AG04449 (cell line): ENCODE measurements at regions not wholly inside any gene's neighbourhood (a gene's known extent, or its start where the extent isn't known, plus 50 kb on each side); places are given as distances from the start of the nearest gene placed in this dataset.
"Not testable (repeated sequence)": the region's sequence is repeated elsewhere in the genome, so short reads cannot be mapped to it uniquely, and the experiment has no call there.

Source experiments
- CTCF ChIA-PET: fragments of 350-600 bp; formaldehyde crosslinking; extraction: SDS; loops from one replicate; lab custom pipeline; 2021; ENCODE audit warnings: antibody characterized with exemption; lab: Yijun Ruan, JAX
- POLR2A ChIA-PET: fragments of 400-600, 350-600 bp; formaldehyde crosslinking; extraction: SDS; loops from one replicate; lab custom pipeline; 2020; ENCODE audit warnings: antibody characterized with exemption, inconsistent platforms; lab: Yijun Ruan, JAX
- DNase-seq: peaks from one replicate; pipeline ENCODE4 v3.0.0-alpha.2; 2010; ENCODE audit warnings: low read depth, low spot score
- H3K4me3 ChIP-seq: 2 replicates; pipeline ENCODE4 v1.5.1; 2011; ENCODE audit warnings: low read depth, mild to moderate bottlenecking, control low read depth, low read length
- TF ChIP-seq, protein P1 (sequence below): IDR thresholded peaks from one replicate; pipeline ENCODE4 v1.5.1; 2011; ENCODE audit warnings: mild to moderate bottlenecking, moderate library complexity, low read length, control low read depth, inconsistent platforms; ENCODE audit not compliant: insufficient read depth; ENCODE audit errors: missing control alignments

DNA sequence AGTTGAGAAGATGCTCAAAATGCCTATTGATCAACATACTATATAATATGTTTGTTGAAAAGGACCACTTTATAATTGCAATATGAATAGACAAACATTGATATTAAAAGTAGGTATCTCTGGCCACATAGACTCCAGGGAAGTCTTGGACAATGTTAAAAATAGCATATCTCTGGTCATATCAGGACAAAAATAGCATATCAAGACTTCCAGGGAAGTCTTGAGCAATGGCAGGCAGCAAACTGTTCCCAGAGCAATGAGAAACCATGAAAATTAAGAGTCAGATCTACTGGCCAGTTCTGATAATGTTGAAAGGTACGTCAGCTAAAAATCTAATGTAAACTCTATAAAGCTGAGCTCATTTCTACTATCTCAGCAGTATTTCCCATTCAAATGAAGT is 1130.3 kb upstream of the CITED2 start:
- ChIA-PET POLR2A (no interaction called here), CTCF (no interaction called here)
- TF ChIP-seq, protein P1, sequence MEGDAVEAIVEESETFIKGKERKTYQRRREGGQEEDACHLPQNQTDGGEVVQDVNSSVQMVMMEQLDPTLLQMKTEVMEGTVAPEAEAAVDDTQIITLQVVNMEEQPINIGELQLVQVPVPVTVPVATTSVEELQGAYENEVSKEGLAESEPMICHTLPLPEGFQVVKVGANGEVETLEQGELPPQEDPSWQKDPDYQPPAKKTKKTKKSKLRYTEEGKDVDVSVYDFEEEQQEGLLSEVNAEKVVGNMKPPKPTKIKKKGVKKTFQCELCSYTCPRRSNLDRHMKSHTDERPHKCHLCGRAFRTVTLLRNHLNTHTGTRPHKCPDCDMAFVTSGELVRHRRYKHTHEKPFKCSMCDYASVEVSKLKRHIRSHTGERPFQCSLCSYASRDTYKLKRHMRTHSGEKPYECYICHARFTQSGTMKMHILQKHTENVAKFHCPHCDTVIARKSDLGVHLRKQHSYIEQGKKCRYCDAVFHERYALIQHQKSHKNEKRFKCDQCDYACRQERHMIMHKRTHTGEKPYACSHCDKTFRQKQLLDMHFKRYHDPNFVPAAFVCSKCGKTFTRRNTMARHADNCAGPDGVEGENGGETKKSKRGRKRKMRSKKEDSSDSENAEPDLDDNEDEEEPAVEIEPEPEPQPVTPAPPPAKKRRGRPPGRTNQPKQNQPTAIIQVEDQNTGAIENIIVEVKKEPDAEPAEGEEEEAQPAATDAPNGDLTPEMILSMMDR, result no peak
- no peak overlapping the region for H3K4me3 ChIP-seq
- no peak for DNase-seq

DNA sequence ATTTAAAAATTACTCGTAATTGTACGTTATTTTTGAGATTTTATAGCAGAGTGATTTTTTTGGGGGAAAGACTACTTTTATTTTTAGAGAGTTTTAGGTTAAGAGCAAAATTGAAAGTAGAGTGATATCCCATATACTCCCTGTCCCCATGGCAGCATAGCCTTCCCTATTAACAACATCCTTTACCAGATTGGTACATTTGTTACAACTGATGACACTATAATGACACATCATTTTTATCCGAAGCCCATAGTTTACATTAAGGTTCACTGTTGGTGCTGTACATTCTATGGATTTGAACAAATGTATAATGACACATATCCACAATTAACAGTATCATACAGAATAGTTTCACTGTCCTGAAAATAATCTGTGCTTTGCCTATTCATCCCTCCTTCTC is 1126.4 kb upstream of the CITED2 start:
- POLR2A ChIA-PET, result no interaction called here
- TF ChIP-seq, protein P1, result no peak
- CTCF ChIA-PET, result interaction anchor here (1.5 kb wide), 1 partner anchor 13 kb away, joined by 4 read pairs; no protein-coding TSS in a partner anchor
- DNase-seq, result no peak
- H3K4me3 ChIP-seq, result no peak overlapping the region

DNA sequence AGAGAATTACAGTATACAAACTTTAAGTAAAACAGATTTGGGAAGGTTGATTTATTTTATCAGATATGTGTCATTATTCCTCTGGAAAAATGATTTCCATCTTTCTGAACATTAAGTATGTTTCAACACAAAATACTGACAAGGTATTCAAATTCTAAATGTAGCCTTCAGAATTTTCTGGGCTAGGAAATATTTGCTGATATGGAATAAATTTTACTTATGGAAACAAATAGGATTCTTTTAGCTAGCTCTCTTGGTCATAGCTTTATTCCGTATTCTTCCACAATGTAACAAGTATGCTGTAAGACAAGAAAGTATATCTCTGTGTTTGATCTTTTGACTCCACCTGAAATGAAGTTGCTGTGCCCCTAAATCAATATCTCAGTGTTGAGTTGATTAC is 1125.2 kb upstream of the CITED2 start:
- POLR2A ChIA-PET, result no interaction called here
- no peak overlapping the region for H3K4me3 ChIP-seq
- DNase-seq, result no peak
- TF ChIP-seq, protein P1, result no peak
- CTCF ChIA-PET, result no interaction called here

DNA sequence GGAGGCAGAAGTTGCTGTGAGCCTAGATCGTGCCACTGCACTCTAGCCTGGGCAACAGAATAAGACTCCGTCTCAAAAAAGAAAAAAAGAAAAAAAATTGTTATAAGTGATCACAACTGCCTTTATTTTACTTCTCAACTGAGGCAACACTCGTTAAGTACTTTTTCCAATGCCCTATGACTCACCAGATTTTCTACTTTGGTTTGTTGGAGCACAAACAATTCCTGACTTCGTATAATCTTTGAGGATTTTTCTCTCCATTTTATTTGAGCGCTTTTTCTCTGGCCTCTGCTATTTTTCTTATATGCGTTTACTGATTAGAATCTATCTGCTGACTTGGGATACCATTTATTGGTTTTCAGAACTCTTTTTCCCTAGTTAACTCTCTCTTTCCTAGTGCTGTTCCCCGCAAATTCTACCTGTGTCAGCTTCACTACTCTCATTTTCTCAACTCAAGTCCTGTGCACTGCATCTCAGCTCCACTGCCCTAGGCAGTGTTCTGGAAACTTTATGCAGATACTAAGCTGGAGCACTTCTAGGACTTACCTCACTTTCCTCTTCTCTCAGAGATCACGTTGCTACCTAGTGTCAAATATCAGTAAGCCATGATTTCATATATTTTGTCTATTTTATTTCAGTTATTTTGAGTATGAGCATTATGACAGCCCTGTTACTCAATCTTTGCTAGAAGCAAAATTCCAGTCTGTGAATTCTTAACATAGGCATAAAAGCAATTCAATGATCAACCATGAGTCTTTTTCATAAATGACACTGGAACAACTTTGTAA is 1120.1 kb upstream of the CITED2 start:
- no peak overlapping the region for H3K4me3 ChIP-seq
- TF ChIP-seq, protein P1, result no peak
- ChIA-PET POLR2A (interaction anchor here (0.6 kb wide), 1 partner anchor 8 kb away, joined by 3 read pairs; no protein-coding TSS in a partner anchor), CTCF (no interaction called here)
- no peak for DNase-seq

DNA sequence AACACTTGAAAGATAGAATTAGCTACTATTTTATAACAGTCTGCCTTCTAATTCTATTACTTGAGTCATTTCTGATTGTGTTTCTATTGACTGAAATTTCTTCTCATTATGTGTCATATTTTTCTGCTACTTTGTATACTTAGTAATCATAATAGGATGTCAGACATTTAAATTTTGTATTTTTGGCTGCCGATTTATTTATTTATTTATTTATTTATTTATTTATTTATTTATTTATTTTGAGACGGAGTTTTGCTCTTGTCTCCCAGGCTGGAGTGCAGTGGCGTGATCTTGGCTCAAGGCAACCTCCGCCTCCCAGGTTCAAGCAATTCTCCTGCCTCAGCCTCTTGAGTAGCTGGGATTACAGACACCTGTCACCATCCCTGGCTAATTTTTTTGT is 1119.0 kb upstream of the CITED2 start:
- CTCF ChIA-PET, DNase-seq, H3K4me3 ChIP-seq: not testable (repeated sequence)
- POLR2A ChIA-PET, result interaction anchor here (0.7 kb wide), 1 partner anchor 428 kb away, joined by 3 read pairs; no protein-coding TSS in a partner anchor

DNA sequence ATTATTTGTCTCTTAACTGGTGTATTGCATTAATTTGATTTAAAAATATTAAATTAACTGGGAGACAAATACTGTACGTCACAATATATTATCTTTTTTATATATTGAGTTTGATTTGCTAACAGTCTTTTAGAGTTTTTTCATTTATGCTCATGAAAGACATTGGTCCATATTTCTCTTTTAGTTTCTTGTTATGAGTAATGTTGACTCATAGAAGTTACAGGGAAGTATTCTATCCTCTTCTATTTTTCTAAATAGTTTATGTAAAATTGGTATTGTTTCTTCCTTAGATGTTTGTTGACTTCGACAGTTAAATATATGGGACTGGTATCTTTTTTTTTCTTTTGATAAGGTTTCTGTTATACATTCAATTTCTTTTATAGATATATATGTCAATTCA is 1115.6 kb upstream of the CITED2 start:
- POLR2A ChIA-PET, result no interaction called here
- no peak for DNase-seq
- CTCF ChIA-PET, result no interaction called here
- TF ChIP-seq, protein P1, result no peak
- no peak overlapping the region for H3K4me3 ChIP-seq
